Activated naive CD8-positive, alpha-beta T cell (primary cell): ENCODE measurements at regions not wholly inside any gene's neighbourhood (a gene's known extent, or its start where the extent isn't known, plus 50 kb on each side); places are given as distances from the start of the nearest gene placed in this dataset.

Experiments used
- H3K27ac Mint-ChIP-seq: one replicate; pipeline ENCODE4 v1.8.0; 2021; ENCODE audit warnings: mixed read lengths
- H3K27me3 Mint-ChIP-seq: one replicate; pipeline ENCODE4 v1.8.0; 2021; ENCODE audit warnings: mixed read lengths
- H3K36me3 Mint-ChIP-seq: one replicate; pipeline ENCODE4 v1.8.0; 2021; ENCODE audit warnings: mixed read lengths
- H3K4me1 Mint-ChIP-seq: one replicate; pipeline ENCODE4 v1.8.0; 2021; ENCODE audit warnings: low read depth, mixed read lengths
- H3K4me3 Mint-ChIP-seq: one replicate; pipeline ENCODE4 v1.8.0; 2021; ENCODE audit warnings: mild to moderate bottlenecking, mixed read lengths
- H3K9me3 Mint-ChIP-seq: one replicate; pipeline ENCODE4 v1.8.0; 2021; ENCODE audit warnings: low read depth, mixed read lengths

DNA sequence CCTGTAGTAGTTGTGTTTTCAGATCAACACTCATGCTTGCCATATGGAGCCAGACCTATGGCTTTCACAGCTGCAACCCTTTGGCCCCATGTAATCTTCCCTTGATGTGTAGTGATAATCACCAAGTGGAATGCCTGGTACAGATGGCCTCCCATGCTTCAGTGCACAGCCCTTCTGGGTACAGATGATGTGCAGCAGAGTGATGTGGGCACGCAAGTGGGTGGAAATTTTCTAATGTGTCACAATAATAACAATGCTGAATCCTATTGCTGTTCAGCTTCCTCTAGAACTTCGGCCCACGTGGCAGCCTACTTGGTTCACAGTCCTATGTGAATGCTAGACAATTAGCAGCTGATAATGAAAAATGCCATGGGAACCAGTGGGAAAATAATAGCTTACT is 188.1 kb downstream of the SNAPC1 start:
- Mint-ChIP-seq H3K27me3 (peaks cover 8% of the 10 kb centered on the region), H3K4me1 (no peaks in the 10 kb centered on the region), H3K4me3 (no peak overlapping the region), H3K9me3 (no peaks in the 10 kb centered on the region), H3K27ac (no peak overlapping the region), H3K36me3 (no peaks in the 10 kb centered on the region)

DNA sequence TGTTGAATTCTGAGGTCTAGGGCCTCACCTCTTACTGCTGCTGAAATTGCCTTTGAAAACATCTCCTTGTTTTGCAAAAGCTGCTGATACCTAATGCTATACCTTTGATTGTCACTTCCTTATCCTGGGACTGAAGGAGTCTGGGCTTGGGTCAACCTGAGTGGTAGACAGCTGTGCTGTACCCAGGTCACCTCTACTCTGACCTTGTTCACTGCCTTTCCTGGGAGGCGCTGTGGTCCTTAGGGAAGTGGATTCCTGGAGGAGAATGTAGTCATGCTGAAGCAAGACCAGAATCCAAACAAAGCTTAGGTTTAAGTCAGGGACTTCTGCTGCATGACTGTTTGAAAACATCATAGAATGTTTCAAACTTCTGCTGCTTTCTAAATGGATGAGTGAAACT is 191.4 kb downstream of the SNAPC1 start:
- Mint-ChIP-seq H3K27ac (no peak overlapping the region), H3K4me3 (no peak overlapping the region), H3K9me3 (peaks cover 8% of the 10 kb centered on the region), H3K27me3 (peaks cover 13% of the 10 kb centered on the region), H3K36me3 (no peaks in the 10 kb centered on the region), H3K4me1 (no peaks in the 10 kb centered on the region)

DNA sequence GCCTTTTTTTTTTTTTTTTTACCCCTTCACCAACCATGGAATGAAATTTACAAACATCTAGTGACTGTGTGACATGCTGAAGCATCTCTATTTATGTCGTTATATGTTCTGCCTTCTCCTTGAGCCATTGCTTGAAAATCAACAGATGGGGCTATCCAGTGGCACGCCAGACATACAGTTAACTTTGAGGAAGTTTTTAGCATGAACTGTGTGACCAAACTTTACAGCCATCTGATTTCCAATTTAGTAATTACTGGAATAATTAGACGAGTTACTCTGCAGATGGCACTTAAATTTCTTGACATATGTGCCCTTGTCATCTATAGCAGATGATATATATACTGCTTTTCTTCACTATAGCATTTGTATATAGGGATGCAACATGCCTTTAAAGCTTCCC is 192.1 kb downstream of the SNAPC1 start:
- H3K4me3 Mint-ChIP-seq, result no peak overlapping the region
- H3K36me3 Mint-ChIP-seq, result no peaks in the 10 kb centered on the region
- peaks cover 13% of the 10 kb centered on the region for H3K27me3 Mint-ChIP-seq

DNA sequence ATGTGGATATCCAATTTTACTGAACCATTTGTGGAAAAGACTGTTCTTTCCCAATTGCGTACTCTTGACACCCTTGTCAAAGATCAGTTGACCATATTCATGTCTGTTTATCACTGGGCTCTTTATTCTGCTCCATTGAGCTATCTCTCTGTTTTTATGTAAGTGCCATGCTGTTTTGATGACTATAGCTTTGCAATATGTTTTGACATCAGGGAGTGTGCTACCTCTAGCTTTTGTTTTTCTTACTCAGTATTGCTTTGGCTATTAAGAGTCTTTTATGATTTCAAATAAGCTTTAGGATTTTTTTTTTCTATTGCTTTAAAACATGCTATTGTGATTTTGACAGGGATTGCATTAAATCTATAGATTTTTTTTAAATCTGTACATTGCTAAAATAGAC is 194.3 kb downstream of the SNAPC1 start:
- Mint-ChIP-seq H3K9me3 (peaks cover 8% of the 10 kb centered on the region), H3K4me1 (no peaks in the 10 kb centered on the region), H3K27ac (no peak overlapping the region), H3K36me3 (no peaks in the 10 kb centered on the region), H3K27me3 (peaks cover 19% of the 10 kb centered on the region), H3K4me3 (no peak overlapping the region)

More for the DNA sequence above, 192.1 kb downstream of the SNAPC1 start:
- H3K4me1 Mint-ChIP-seq, result no peaks in the 10 kb centered on the region
- peaks cover 8% of the 10 kb centered on the region for H3K9me3 Mint-ChIP-seq
- H3K27ac Mint-ChIP-seq, result no peak overlapping the region

DNA sequence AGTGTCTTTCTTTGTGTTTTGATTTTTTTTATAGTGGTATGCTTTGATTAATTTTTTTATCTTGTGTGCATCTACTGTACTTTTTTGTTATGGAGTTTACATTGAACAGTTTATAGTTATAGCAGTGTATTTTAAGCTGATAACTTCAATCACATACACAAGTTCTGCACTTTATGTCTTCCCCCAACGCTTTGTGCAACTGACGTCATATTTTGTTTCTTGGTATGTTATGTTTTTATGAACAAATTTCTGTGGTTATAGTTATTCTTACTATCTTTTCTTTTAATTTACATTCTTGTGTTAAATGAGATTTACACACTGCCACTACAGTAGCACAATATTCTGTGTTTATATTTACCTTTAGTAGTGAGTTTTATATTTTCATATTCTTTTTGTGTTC is 197.1 kb downstream of the SNAPC1 start:
- no peaks in the 10 kb centered on the region for H3K36me3 Mint-ChIP-seq
- no peaks in the 10 kb centered on the region for H3K4me1 Mint-ChIP-seq
- H3K9me3 Mint-ChIP-seq, result peaks cover 8% of the 10 kb centered on the region
- H3K4me3 Mint-ChIP-seq, result no peak overlapping the region
- no peak overlapping the region for H3K27ac Mint-ChIP-seq
- peaks cover 25% of the 10 kb centered on the region for H3K27me3 Mint-ChIP-seq

DNA sequence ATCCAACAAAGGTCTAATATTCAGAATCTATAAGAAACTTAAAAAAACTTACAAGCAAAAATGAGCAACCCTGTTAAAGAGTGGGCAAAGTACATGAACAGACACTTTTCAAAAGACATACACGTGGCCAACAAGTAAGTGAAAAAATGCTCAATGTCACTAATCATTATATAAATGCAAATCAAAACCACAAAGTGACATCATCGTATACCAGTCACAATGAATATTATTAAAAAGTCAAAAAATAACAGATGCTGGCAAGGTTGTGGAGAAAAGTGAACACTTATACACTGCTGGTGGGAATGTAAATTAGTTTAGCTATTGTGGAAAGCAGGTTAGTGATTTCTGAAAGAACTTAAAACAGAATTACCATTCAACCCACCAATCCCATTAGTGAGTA is 199.1 kb downstream of the SNAPC1 start:
- H3K36me3 Mint-ChIP-seq, result no peaks in the 10 kb centered on the region
- no peak overlapping the region for H3K4me3 Mint-ChIP-seq
- peaks cover 8% of the 10 kb centered on the region for H3K9me3 Mint-ChIP-seq
- H3K27me3 Mint-ChIP-seq, result peaks cover 24% of the 10 kb centered on the region
- no peaks in the 10 kb centered on the region for H3K4me1 Mint-ChIP-seq
- H3K27ac Mint-ChIP-seq, result no peak overlapping the region

DNA sequence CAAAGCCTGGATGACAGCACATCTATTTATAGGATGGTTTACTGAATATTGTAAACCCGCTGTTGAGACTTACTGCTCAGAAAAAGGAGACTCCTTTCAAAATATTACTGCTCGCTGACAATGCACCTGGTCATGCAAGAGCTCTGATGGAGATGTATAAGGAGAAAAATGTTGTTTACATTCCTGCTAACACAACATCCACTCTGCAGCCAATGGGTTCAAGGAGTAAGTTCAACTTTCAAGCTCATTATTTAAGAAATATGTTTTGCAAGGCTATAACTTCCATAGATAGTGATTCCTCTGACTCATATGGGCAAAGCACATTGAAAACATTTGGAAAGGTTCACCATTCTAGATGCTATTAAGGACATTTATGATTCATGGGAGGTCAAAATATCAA is 201.7 kb downstream of the SNAPC1 start:
- Mint-ChIP-seq H3K27me3 (peaks cover 23% of the 10 kb centered on the region), H3K4me3 (no peak overlapping the region), H3K9me3 (no peaks in the 10 kb centered on the region), H3K27ac (no peak overlapping the region), H3K36me3 (no peaks in the 10 kb centered on the region), H3K4me1 (no peaks in the 10 kb centered on the region)

DNA sequence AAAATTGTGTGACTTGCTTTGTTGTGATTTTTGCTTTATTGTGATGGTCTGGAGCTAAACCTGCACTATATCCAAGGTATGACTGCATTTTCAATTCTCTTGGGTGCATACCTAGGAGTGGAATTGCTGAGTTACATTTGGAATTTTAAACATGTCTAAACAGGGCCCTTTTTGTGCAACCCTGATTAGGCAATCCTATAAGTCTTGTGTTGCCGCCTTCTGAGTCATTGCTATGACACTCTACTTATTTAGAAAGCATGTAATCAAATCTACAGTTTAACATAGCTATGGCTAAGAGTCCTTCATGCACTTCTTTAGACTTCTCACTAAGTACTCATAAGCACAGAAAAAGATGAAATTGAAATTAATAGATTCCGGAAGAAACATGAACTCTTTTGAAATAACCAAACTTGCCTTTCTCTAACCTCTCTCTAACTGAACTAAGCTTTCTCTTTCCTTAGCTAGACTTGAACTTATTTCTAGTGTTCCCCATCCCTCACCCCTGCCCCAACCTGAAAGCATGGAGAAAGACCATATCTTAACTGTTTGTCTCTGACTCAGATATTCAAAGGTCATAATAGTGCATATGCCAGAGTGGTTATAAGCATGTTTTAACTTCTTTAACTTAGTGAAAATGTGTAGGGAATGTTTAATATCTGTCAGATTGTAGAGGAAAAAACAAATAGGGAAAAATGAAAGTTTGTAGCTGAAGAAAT is 203.0 kb downstream of the SNAPC1 start:
- H3K36me3 Mint-ChIP-seq, result no peaks in the 10 kb centered on the region
- H3K4me1 Mint-ChIP-seq, result no peaks in the 10 kb centered on the region
- no peaks in the 10 kb centered on the region for H3K9me3 Mint-ChIP-seq
- peaks cover 26% of the 10 kb centered on the region for H3K27me3 Mint-ChIP-seq
- no peak overlapping the region for H3K4me3 Mint-ChIP-seq
- no peak overlapping the region for H3K27ac Mint-ChIP-seq

DNA sequence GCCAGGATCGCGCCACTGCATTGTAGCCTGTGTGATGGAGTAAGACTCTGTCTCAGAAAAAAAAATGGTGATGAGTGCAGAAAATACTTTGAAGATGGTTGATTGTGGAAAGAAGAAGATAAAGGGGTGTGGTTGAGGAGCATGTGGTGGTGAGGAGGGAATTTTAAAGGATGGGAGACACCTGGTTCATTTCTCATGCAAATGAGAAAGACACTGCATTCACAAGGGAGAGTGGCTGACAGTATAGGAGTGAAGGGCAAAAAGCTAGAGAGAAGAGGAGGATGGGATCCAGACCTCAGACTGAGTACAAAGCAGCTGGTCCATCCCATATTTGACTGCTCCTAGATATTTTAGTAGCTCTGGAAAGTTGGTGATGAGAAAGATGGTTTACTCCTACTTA is 206.0 kb downstream of the SNAPC1 start:
- Mint-ChIP-seq H3K4me3 (no peak overlapping the region), H3K4me1 (no peaks in the 10 kb centered on the region), H3K27me3 (peaks cover 13% of the 10 kb centered on the region), H3K9me3 (no peaks in the 10 kb centered on the region), H3K27ac (no peak overlapping the region), H3K36me3 (no peaks in the 10 kb centered on the region)

DNA sequence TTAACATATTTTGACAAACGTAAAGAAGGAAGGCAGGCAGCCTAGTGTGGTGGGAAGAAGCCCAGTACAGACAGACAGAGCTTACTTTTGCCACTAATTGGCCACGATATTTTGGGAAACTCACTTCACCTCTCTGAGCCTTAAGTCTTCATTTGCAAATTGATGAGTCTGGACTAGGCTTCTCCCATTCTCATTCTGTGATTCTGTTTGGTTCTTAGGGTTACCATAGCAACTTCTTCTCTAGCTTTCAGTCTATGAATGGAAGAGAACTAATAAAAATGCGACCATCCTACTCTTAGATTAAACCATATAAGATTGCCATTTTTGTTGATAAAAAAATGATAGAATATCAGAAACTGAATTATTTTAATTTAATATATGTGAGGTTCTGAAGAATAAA is 210.5 kb downstream of the SNAPC1 start:
- H3K9me3 Mint-ChIP-seq, result peaks cover 6% of the 10 kb centered on the region
- H3K27ac Mint-ChIP-seq, result no peak overlapping the region
- peaks cover 2% of the 10 kb centered on the region for H3K36me3 Mint-ChIP-seq
- H3K4me3 Mint-ChIP-seq, result no peak overlapping the region
- peaks cover 13% of the 10 kb centered on the region for H3K27me3 Mint-ChIP-seq
- H3K4me1 Mint-ChIP-seq, result no peaks in the 10 kb centered on the region

DNA sequence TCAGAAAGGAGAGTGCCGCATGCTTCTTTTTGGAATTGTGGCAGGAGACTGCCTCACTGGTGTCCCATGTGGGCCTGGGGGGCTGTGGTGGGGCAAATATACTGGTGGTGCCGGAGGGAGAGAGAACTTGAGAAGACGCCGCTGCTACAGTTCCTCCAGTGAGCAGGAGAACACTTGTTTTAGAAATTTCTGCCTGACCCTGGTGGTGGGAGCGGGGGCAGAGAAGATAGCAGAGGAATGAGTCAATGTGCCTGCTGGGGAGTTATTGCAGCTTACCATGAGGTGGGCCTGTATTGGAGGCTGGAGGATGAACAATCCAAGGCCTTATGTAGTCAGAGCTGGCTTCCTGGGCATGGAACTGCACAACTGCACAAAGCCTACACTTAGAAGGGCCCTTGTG is 211.8 kb downstream of the SNAPC1 start:
- H3K9me3 Mint-ChIP-seq, result peaks cover 9% of the 10 kb centered on the region
- no peak overlapping the region for H3K4me3 Mint-ChIP-seq
- H3K27ac Mint-ChIP-seq, result no peak overlapping the region
- H3K27me3 Mint-ChIP-seq, result peaks cover 17% of the 10 kb centered on the region
- H3K36me3 Mint-ChIP-seq, result peaks cover 5% of the 10 kb centered on the region
- no peaks in the 10 kb centered on the region for H3K4me1 Mint-ChIP-seq

DNA sequence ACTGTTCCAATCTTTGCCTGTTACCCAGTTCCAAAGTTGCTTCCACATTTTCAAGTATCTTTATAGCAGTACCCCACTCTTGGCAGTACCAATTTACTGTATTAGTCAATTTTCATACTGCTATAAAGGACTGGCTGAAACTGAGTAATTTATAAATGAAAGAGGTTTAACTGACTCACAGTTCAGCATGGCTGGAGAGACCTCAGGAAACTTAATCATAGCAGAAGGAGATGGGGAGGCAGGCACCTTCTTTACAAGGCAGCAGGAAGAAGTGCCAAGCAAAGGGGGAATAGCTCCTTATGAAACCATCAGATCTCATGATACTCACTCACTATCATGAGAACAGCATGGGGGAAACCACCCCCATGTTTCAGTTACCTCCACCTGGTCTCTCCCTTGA is 215.0 kb downstream of the SNAPC1 start:
- Mint-ChIP-seq H3K4me1 (no peaks in the 10 kb centered on the region), H3K36me3 (peaks cover 5% of the 10 kb centered on the region), H3K4me3 (no peak overlapping the region), H3K27ac (no peak overlapping the region), H3K9me3 (peaks cover 9% of the 10 kb centered on the region), H3K27me3 (peaks cover 18% of the 10 kb centered on the region)

DNA sequence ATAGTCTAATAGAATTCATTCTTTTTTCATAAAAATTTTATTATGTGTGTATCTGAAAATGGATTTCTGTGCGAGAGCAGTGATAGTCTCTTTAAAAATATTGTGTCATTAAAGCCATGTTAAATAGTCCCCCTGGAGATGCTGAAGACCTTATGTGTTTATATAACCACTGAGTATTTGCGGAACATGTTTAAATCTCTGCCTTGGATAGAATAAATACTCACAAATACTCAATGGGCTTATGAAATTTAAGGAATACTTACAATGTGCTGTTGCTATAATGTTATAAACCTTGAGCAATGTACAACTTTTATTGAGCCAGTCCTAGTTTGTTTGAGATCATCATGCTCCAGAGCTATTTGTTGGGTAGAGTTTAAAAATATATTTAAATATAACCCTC is 226.0 kb downstream of the SNAPC1 start:
- Mint-ChIP-seq H3K9me3 (no peaks in the 10 kb centered on the region), H3K4me1 (no peaks in the 10 kb centered on the region), H3K4me3 (no peak overlapping the region), H3K27me3 (peaks cover 3% of the 10 kb centered on the region), H3K36me3 (no peaks in the 10 kb centered on the region), H3K27ac (no peak overlapping the region)

DNA sequence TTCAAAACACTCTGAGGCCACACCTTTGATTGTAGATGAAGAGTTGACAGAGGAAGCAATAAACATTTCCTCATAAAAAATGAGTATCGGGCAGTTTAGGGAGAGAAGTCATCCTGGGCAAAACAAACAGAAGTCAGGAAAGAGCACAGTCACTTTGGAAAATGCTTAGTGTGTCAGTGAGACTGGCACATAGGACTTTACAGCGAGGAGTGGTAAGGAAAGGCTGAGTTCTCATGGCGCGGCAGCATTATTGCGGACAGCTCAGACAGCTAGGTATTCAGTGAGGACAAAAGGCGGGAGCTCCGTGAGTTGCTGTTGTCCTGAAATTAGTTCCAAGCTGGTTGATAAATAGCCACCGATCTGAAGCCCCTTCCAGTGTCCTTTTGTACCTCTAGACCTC is 229.9 kb downstream of the SNAPC1 start:
- Mint-ChIP-seq H3K4me1 (no peaks in the 10 kb centered on the region), H3K9me3 (no peaks in the 10 kb centered on the region), H3K27ac (no peak overlapping the region), H3K4me3 (no peak overlapping the region), H3K27me3 (no peaks in the 10 kb centered on the region), H3K36me3 (no peaks in the 10 kb centered on the region)

DNA sequence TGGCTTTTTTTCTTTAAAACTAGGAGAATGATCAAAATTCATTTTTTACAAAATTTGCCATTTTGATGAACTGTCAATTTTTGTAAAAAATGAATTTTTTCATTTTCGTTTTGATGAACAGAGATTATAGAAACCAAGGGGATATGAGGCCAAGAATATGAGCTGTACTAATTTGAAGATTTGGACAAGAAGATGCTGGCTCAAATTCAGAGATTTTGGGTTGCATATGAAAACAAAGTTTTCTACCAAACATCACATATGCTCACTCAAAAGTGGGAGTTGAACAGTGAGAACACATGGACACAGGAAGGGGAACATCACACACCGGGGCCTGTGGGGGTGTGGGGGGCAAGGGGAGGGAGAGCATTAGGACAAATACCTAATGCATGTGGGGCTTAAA is 230.7 kb downstream of the SNAPC1 start:
- Mint-ChIP-seq H3K4me1 (no peaks in the 10 kb centered on the region), H3K4me3 (no peak overlapping the region), H3K27ac (no peak overlapping the region), H3K27me3 (no peaks in the 10 kb centered on the region), H3K36me3 (no peaks in the 10 kb centered on the region), H3K9me3 (no peaks in the 10 kb centered on the region)

DNA sequence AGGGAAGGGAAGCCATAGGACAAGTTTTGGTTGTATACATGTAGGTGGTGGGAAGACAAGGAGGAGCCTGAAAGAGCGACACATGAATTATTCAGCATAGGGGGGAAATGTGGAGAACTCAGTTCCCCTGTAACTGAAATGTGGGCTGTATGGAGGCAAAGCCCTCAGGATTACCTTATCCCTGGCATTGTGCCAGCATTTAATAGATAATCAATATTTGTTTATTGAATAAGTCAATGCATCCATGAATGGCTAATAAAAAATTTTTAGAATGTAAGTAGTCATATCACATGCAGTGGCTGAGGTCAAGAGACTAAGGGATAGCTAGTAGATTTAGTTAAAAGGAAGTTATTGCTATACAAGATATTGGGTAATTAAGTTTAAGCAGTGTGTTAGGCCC is 232.4 kb downstream of the SNAPC1 start:
- no peaks in the 10 kb centered on the region for H3K9me3 Mint-ChIP-seq
- H3K27ac Mint-ChIP-seq, result no peak overlapping the region
- H3K4me3 Mint-ChIP-seq, result no peak overlapping the region
- no peaks in the 10 kb centered on the region for H3K4me1 Mint-ChIP-seq
- no peaks in the 10 kb centered on the region for H3K36me3 Mint-ChIP-seq
- H3K27me3 Mint-ChIP-seq, result no peaks in the 10 kb centered on the region
